ENCODE measurements at regions not wholly inside any gene's neighbourhood (a gene's known extent, or its start where the extent isn't known, plus 50 kb on each side); places are given as distances from the start of the nearest gene placed in this dataset.
"Not testable (repeated sequence)": the region's sequence is repeated elsewhere in the genome, so short reads cannot be mapped to it uniquely, and the experiment has no call there.

- DNase-seq, result no peak
Measured at GRCh38 chr3:161694682-161695564, 198.3 kb downstream of the OTOL1 start.

DNA sequence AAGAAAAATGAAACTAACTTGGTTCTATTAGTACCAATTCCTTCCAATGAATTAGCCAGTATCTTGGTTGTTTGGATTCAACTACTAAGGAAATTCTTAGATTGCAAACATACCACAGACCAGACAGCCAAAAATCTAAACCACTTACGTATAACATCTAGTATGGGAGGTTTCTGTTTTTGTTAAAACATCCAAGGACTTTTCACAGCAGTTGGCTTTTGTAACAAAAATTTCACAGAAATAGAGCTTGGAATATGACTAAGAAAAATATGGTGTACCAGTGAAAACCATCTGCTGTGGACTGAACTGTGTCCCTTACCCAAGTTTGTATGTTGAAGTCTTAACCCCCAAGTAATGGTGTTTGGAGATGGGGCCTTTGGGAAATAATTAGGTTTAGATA lies 199.2 kb downstream of the OTOL1 start:
- no peak for DNase-seq

- DNase-seq, result no peak
Measured at GRCh38 chr3:161700998-161701397, 204.4 kb downstream of the OTOL1 start.

GRCh38 chr3:161707253-161707652 lies 210.6 kb downstream of the OTOL1 start:
- DNase-seq, result not testable (repeated sequence)

DNA sequence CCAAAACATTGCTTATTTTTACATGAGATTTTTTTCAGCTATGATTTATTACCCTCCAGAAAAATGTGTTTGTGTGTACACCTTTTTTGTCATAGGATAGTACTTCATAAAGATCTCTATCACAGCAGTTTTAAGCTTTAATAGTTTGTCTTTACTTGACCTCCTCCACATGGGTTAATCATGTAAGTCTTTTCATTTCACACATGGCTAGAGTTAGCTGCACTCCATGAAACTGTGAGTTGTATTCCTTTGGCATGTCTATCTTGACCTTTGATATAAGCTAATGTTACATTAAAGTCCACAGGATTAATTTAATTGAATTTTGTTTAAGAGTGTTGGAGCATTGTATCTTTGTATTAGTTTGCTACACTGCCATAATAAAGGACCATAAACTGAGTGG lies 217.1 kb downstream of the OTOL1 start:
- DNase-seq, result no peak

- no peak for DNase-seq
Measured at GRCh38 chr3:161731968-161732367, 235.4 kb downstream of the OTOL1 start.

GRCh38 chr3:161737171-161737570 lies 240.6 kb downstream of the OTOL1 start:
- DNase-seq, result no peak

DNA sequence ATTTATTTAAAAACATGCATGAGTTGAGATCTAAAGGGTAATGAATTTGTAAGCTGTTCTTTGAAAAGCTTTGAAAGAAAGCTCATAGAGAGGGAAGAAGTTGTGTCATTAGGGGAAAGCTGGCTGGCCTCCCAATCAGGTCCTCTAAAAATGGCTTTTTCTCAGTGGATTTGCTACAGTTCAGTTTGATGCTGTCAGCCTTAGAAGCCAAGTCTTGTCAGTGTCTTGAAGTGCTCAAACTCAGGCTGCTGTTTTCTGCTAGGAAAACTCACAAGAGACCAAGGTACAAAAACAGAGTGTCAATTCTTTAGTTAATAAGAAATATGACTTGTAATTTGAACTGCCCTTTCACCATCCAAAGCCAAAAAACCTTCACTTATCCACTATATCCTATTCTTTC lies 243.8 kb downstream of the OTOL1 start:
- no peak for DNase-seq

DNA sequence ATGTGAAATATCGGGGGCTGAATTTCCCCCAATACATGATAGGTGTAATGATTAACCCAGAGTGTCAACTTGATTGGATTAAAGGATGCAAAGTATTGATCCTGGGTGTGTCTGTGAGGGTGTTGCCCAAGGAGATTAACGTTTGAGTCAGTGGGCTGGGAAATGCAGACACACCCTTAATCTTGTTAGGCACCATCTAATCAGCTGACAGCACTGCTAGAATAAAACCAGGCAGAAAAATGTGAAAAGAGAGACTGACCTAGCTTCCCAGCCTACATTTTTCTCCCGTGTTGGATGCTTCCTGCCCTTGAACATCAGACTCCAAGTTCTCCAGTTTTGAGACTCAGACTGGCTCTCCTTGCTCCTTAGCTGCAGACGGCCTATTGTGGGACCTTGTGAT lies 247.8 kb downstream of the OTOL1 start:
- DNase-seq, result no peak

DNA sequence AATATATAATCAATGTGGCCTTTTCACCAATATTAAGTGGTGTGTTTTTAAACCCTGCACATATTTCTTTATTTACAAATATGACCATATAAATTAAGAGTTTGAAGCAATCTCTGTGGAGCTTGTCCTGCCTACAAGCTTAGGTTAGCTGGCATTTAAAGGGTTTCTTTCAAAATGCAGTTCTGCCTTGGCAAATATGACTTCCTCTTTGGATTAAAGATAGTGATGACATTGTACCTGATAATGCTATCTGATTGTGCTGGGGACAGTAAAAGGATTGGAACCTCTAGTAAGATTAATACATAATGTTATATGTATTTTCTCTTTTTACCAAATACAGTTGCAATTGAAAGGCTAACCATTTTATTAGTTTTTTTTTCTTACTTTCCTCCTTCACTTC lies 249.1 kb downstream of the OTOL1 start:
- no peak for DNase-seq

DNA sequence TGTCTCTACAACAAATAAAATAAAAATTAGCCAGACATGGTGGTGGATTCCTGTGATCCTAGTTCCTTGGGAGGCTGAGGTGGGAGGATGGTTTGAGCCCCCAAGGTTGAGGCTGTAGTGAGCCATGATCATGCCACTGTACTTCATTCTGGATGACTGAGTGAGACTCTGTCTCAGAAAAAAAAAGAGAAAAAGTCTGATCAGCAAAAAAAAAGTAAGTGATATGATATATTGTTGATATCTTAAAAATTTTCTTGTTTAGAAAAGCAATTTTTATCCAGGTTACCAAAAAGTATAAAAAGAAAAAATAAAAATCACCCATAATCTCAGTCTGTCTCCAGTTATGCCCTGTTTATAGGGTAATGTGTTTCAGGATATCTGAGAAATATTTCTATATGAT lies 251.4 kb downstream of the OTOL1 start:
- DNase-seq, result no peak

- no peak for DNase-seq
Measured at GRCh38 chr3:161754420-161755053, 257.9 kb downstream of the OTOL1 start.

GRCh38 chr3:161759444-161759843 lies 262.8 kb downstream of the OTOL1 start:
- DNase-seq, result no peak

GRCh38 chr3:161766331-161766730 lies 269.7 kb downstream of the OTOL1 start:
- no peak for DNase-seq

- no peak for DNase-seq
Measured at GRCh38 chr3:161770484-161771386, 274.1 kb downstream of the OTOL1 start.

DNA sequence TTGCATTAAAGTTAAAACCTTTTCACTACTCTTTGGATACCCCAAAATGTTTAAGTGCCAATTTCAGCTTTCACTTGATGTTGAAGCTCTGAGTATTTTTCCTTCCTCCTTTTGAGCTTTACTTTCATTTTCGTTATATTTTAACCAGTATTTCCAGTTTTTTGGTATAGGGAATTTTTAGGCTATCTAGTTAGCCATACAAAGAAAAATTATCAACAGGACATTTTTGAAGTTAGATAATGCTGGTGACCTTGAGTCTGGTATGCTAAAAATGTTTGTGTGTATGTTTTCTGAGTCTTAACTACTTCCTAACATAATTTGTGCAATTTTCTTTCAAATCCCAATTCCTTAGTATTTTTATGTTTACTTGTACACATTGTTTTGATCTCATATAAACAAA lies 284.8 kb downstream of the OTOL1 start:
- no peak for DNase-seq

- DNase-seq, result no peak
Measured at GRCh38 chr3:161793194-161793930, 296.8 kb downstream of the OTOL1 start.

DNA sequence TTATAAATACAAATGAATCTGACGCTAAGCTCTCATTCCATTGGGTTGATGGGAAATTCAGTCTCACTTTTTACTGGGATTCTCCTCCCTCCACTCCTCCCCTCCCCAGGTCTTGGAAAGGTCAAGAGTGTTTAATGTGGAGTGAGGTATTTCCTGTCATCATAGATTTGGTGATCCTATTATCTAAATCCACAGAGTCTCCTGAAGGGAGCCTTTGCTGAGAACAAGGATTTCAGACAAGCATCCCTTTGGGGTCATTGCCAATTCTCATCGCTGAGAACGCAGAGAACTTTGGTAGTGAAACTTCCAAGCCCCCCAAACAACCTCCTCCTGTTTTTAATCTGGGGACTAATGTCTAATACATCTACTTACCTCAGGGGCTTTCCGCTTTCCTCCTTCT lies 297.9 kb downstream of the OTOL1 start:
- DNase-seq, result no peak

DNA sequence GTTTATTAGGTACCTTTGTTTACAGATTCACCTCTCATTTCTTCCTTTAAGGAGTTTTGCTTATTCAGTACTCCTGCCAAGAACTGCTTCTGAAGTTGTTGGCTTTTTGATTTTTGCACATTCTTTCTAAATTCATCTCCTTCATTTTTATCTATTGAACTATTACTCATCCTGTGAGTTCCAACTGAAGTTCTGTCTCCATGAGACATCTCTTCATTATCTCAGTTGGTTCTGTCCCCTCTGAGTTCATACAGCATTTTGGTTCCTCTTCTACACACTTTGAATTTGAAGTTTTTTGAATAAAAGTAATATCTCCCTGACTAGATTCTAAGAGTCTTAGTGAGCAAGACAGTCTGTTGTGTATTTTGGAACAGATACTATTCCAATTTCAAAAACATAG lies 299.7 kb downstream of the OTOL1 start:
- no peak for DNase-seq

GRCh38 chr3:161796780-161797179 lies 300.2 kb downstream of the OTOL1 start:
- DNase-seq, result no peak

DNA sequence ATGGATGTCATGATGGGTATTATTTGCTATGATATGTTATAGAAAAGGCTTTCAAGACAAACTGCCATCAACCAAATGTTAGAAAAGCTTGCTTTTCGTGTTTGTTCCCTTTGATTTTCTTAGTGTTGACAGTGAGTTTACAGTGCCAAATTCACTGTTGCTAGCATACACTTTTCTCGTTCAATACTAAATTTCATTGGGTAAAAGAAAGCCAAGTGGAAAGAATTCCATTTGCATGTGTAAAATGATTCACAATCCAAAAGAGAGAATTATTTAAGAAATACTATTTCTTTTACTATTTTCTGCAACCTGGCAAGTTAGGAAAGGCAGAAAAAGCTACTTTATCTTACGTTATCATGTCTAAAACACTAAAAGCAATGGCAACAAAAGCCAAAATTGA lies 301.4 kb downstream of the OTOL1 start:
- DNase-seq, result no peak

- no peak for DNase-seq
Measured at GRCh38 chr3:161800985-161801559, 304.5 kb downstream of the OTOL1 start.

Measured in fibroblast of skin of scalp (primary cell).